ENCODE measurements at regions not wholly inside any gene's neighbourhood (a gene's known extent, or its start where the extent isn't known, plus 50 kb on each side); places are given as distances from the start of the nearest gene placed in this dataset.

DNA sequence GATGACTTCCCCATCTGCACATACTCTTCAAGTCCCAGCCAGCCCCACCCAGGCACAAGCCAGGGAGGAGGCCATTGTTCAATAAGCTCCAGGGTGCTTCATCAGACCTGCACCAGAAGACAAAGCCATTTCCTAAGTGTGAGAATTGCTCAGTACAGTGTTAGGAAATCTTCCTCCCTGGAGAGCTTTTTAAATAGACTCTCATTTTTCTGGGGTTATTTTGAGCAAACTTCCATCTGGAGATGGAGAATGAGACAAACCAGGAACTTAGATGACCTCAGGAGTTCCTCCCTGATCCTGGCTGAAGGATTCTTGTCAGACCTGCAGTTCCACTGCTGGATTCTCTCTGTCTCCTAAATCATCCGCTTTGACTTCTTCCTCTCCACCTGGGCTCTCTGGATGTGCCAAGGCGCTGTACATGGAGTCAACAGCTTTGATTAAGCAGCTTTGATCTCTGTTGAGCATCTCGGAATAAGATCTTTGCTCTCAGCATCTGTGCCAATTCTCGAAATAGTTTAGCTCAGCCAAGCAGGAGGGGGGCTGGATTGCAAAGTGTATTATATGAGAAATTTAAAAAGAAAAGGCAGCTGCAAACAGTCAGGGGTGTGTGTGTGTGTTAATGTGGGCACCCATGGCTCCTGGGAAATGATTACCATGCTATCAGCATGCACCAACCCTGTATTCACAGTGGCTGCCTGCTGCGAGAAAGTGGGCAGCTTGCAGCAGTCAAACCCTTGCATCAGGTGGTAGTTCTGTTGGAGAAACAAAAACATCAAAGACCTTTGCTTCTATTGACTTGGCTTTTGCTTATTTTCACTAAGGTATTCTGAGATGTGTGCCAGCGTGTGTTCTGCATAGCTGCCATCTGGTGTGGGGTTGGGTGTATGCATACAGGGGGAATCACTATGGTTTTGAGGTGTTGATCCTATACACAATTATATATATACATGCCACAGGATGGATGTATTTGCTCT is 70.2 kb upstream of the NAV2 start:
- Histone ChIP-seq H3K27me3 (no peaks in the 10 kb centered on the region), H3K4me3 (no peak overlapping the region), H3K27ac (no peak overlapping the region), H3K36me3 (replicated peaks in 1 of 2; ENCODE audit: insufficient read depth in 1 of 2, low read depth in 2 of 2) (no peaks in the 10 kb centered on the region), H3K9me3 (no peaks in the 10 kb centered on the region), H3K4me1 (no peaks in the 10 kb centered on the region)
- intact Hi-C loops (cut with DNase I), result no loop called here
- ATAC-seq, result peak; percentile 27
- 22% methylated on average over 6 of the region's 6 CpGs for WGBS, 2 donors
- DNase-seq, result no peak
- TF ChIP-seq POLR2A (IDR thresholded peaks at IDR 0.05), result no peak
- no peak for TF ChIP-seq CTCF (IDR thresholded peaks at IDR 0.05)

- no peak for TF ChIP-seq POLR2A (IDR thresholded peaks at IDR 0.05)
- no peak for TF ChIP-seq CTCF (IDR thresholded peaks at IDR 0.05)
- WGBS, 2 donors, result 79 to 91% methylated on average over 6 of the region's 6 CpGs
- intact Hi-C loops (cut with DNase I), result no loop called here
Observed at GRCh38 chr11:19639603-19640105, 73.0 kb upstream of the NAV2 start.

DNA sequence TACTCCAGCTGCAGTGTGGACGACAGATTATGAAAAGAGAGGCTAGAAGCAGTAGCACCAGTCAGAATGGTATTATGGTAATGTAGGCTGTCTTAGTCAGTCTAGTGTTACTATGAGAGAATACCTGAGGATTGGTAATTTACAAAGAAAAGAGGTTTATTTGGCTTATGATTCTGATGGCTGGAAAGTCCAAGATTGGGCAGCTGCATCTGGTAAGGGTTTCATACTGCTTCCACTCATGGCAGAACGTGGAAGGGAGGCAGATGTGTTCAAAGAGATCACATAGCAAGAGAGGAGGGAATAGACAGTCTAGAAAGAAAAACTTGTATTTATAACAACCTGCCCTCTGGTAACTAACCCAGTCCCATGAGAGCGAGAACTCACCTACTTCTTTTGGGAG is 77.3 kb upstream of the NAV2 start:
- DNase-seq, result no peak
- no peak overlapping the region for H3K27ac ChIP-seq
- 74 to 91% methylated on average over 3 of the region's 3 CpGs for WGBS, 2 donors
- intact Hi-C loops (cut with DNase I), result no loop called here
- no peaks in the 10 kb centered on the region for H3K9me3 ChIP-seq
- H3K27me3 ChIP-seq, result no peaks in the 10 kb centered on the region
- H3K36me3 ChIP-seq (replicated peaks in 1 of 2; ENCODE audit: insufficient read depth in 1 of 2, low read depth in 2 of 2), result no peaks in the 10 kb centered on the region
- no peak overlapping the region for H3K4me3 ChIP-seq
- no peaks in the 10 kb centered on the region for H3K4me1 ChIP-seq
- TF ChIP-seq POLR2A (IDR thresholded peaks at IDR 0.05), result no peak
- no peak for TF ChIP-seq CTCF (IDR thresholded peaks at IDR 0.05)
- no peak for ATAC-seq

More at GRCh38 chr11:19639603-19640105, 73.0 kb upstream of the NAV2 start:
- no peaks in the 10 kb centered on the region for H3K9me3 ChIP-seq
- DNase-seq (no peak), ATAC-seq (no peak)
- no peaks in the 10 kb centered on the region for H3K36me3 ChIP-seq (replicated peaks in 1 of 2; ENCODE audit: insufficient read depth in 1 of 2, low read depth in 2 of 2)
- H3K4me3 ChIP-seq, result no peak overlapping the region
- H3K4me1 ChIP-seq, result no peaks in the 10 kb centered on the region
- no peak overlapping the region for H3K27ac ChIP-seq
- H3K27me3 ChIP-seq, result no peaks in the 10 kb centered on the region

GRCh38 chr11:19633276-19633675 is 79.4 kb upstream of the NAV2 start:
- Histone ChIP-seq H3K9me3 (no peaks in the 10 kb centered on the region), H3K4me3 (no peak overlapping the region), H3K4me1 (no peaks in the 10 kb centered on the region), H3K27ac (no peak overlapping the region), H3K36me3 (replicated peaks in 1 of 2; ENCODE audit: insufficient read depth in 1 of 2, low read depth in 2 of 2) (no peaks in the 10 kb centered on the region), H3K27me3 (no peaks in the 10 kb centered on the region)
- DNase-seq (peak; percentile 22 to 63 (median 53)), ATAC-seq (peak; percentile 52)
- 79 to 88% methylated on average over 7 of the region's 7 CpGs for WGBS, 2 donors
- TF ChIP-seq CTCF (IDR thresholded peaks at IDR 0.05) (no peak), POLR2A (IDR thresholded peaks at IDR 0.05) (peak in 1 of 3 donors; percentile 11)
- intact Hi-C loops (cut with DNase I), result no loop called here
